A549 (cell line): ENCODE measurements at regions not wholly inside any gene's neighbourhood (a gene's known extent, or its start where the extent isn't known, plus 50 kb on each side); places are given as distances from the start of the nearest gene placed in this dataset.

Experiments used
- ATAC-seq, 2 experiments: fragments of 200-7000 bp in 1 of 2; fragments of >200 bp in 1 of 2; cut with Nextera tagmentation in 1 of 2; cut with Tn5 transposase in 1 of 2; 3 replicates each; pipeline versions ENCODE4 v1.8.0 to v1.9.1; 2018 to 2020; ENCODE audit warnings: mild to moderate bottlenecking in 1 of 2, moderate library complexity in 1 of 2
- CTCF ChIA-PET: fragments of 300-600 bp; sonication (Branson Sonifier 250); formaldehyde crosslinking; extraction: SDS; loops from one replicate; lab custom pipeline; 2021; ENCODE audit warnings: antibody characterized with exemption, inconsistent platforms; lab: Yijun Ruan, JAX
- POLR2A ChIA-PET: fragments of 350-600 bp; formaldehyde crosslinking; extraction: SDS; loops from one replicate; lab custom pipeline; 2021; ENCODE audit warnings: antibody characterized with exemption, inconsistent platforms; lab: Yijun Ruan, JAX
- DNase-seq, 2 experiments: peaks; one replicate each; pipeline versions ENCODE4 v3.0.0 to v3.0.0-alpha.2; 2011 to 2016; ENCODE audit warnings: low read depth in 1 of 2, low spot score in 1 of 2
- FAIRE-seq: peaks from 2 replicates; lab custom pipeline; 2011; peaks lifted over from hg19 to GRCh38; lab: Jason Lieb, UNC
- H3K27ac ChIP-seq, 2 experiments: fragments of >200 bp; sonication (Bioruptor Twin); formaldehyde crosslinking; 3 replicates each; pipeline ENCODE4 v1.5.1; 2016 to 2017
- H3K4me1 ChIP-seq: fragments of >200 bp; sonication (Bioruptor Twin); formaldehyde crosslinking; 3 replicates; pipeline ENCODE4 v1.6.1; 2016
- H3K4me2 ChIP-seq: fragments of >200 bp; sonication (Bioruptor Twin); formaldehyde crosslinking; 3 replicates; pipeline ENCODE4 v1.6.1; 2016
- H3K4me3 ChIP-seq: fragments of >200 bp; sonication (Bioruptor Twin); formaldehyde crosslinking; 3 replicates; pipeline ENCODE4 v1.5.1; 2016
- H3K9me3 ChIP-seq: fragments of >200 bp; sonication (Bioruptor Twin); formaldehyde crosslinking; 3 replicates; pipeline ENCODE4 v1.6.1; 2016
- BCL3 ChIP-seq: fragments of >200 bp; sonication (Bioruptor Twin); formaldehyde crosslinking; IDR thresholded peaks from 3 replicates; pipeline ENCODE4 v1.6.1; 2016
- BHLHE40 ChIP-seq: IDR thresholded peaks from 2 replicates; pipeline ENCODE4 v1.6.1; 2012; ENCODE audit warnings: low read depth, low read length, inconsistent platforms
- CBX8 ChIP-seq: fragments of 200-600 bp; sonication (generic); IDR thresholded peaks from 2 replicates; pipeline ENCODE4 v1.6.1; 2016
- CEBPB ChIP-seq, 2 experiments: fragments of >200 bp in 1 of 2; sonication (Bioruptor Twin) in 1 of 2; formaldehyde crosslinking in 1 of 2; IDR thresholded peaks; 2 replicates each; pipeline ENCODE4 v1.6.1; 2012 to 2016
- CTCF ChIP-seq: fragments of >200 bp; sonication (Bioruptor Twin); formaldehyde crosslinking; IDR thresholded peaks from 3 replicates; pipeline ENCODE4 v1.5.1; 2016
- EHF ChIP-seq: fragments of 250-450 bp; sonication (Bioruptor Pico); IDR thresholded peaks from 2 replicates; pipeline ENCODE4 v1.5.0; 2020; ENCODE audit warnings: mild to moderate bottlenecking
- EP300 ChIP-seq, 2 experiments: fragments of >200 bp; sonication (Bioruptor Twin); formaldehyde crosslinking; IDR thresholded peaks; 2 replicates in 1 of 2; 3 replicates in 1 of 2; pipeline ENCODE4 v1.6.1; 2016 to 2017
- HES2 ChIP-seq: fragments of >200 bp; sonication (Bioruptor Twin); formaldehyde crosslinking; IDR thresholded peaks from 2 replicates; pipeline ENCODE4 v1.6.1; 2016
- HOXB13 ChIP-seq: fragments of 250-450 bp; sonication (Bioruptor Pico); IDR thresholded peaks from 2 replicates; pipeline ENCODE4 v1.5.0; 2020; ENCODE audit warnings: low read depth, mild to moderate bottlenecking, moderate library complexity
- KDM5A ChIP-seq: fragments of 200-600 bp; sonication (generic); IDR thresholded peaks from 2 replicates; pipeline ENCODE4 v1.6.1; 2016; ENCODE audit warnings: antibody characterized with exemption, mild to moderate bottlenecking
- MAFK ChIP-seq: fragments of 450-650 bp; IDR thresholded peaks from 2 replicates; pipeline ENCODE4 v1.6.1; 2014; ENCODE audit not compliant: partially characterized antibody
- MAX ChIP-seq: IDR thresholded peaks from 2 replicates; pipeline ENCODE4 v1.6.1; 2012
- MAZ ChIP-seq: fragments of 150-350 bp; IDR thresholded peaks from 2 replicates; pipeline ENCODE4 v1.6.1; 2014; ENCODE audit warnings: antibody characterized with exemption, low read depth, low read length, borderline replicate concordance
- NFE2L2 ChIP-seq: fragments of 150-350 bp; conservative IDR thresholded peaks from 2 replicates; pipeline ENCODE4 v1.6.1; 2014; ENCODE audit warnings: low read length
- NPAS2 ChIP-seq: fragments of 250-450 bp; sonication (Bioruptor Pico); IDR thresholded peaks from 2 replicates; pipeline ENCODE4 v1.8.0; 2022; ENCODE audit warnings: mild to moderate bottlenecking, moderate library complexity, borderline replicate concordance
- PHF8 ChIP-seq: fragments of 200-600 bp; sonication (generic); IDR thresholded peaks from 2 replicates; pipeline ENCODE4 v1.6.1; 2016; ENCODE audit warnings: low read depth, mild to moderate bottlenecking, antibody characterized with exemption, moderate library complexity, borderline replicate concordance
- POLR2AphosphoS2 ChIP-seq: conservative IDR thresholded peaks from 2 replicates; pipeline ENCODE4 v1.6.1; 2012; ENCODE audit warnings: low read length, improper control_type of control experiment, inconsistent platforms
- RAD21 ChIP-seq, 2 experiments: fragments of >200 bp in 1 of 2; sonication (Bioruptor Twin) in 1 of 2; formaldehyde crosslinking in 1 of 2; IDR thresholded peaks in 1 of 2; conservative IDR thresholded peaks in 1 of 2; 2 replicates in 1 of 2; 3 replicates in 1 of 2; pipeline ENCODE4 v1.6.1; 2012 to 2018; ENCODE audit warnings: inconsistent platforms in 1 of 2
- RARB ChIP-seq: fragments of 250-450 bp; sonication (Bioruptor Pico); IDR thresholded peaks from 2 replicates; pipeline ENCODE4 v1.8.0; 2021; ENCODE audit warnings: mild to moderate bottlenecking, moderate library complexity
- RCOR1 ChIP-seq: fragments of 150-350 bp; IDR thresholded peaks from 2 replicates; pipeline ENCODE4 v1.6.1; 2014; ENCODE audit warnings: antibody characterized with exemption, low read length, low read depth
- SMC3 ChIP-seq: fragments of >200 bp; sonication (Bioruptor Twin); formaldehyde crosslinking; IDR thresholded peaks from 3 replicates; pipeline ENCODE4 v1.6.1; 2018; ENCODE audit warnings: inconsistent platforms
- SREBF2 ChIP-seq: fragments of 450-650 bp; IDR thresholded peaks from 2 replicates; pipeline ENCODE4 v1.6.1; 2014; ENCODE audit warnings: mild to moderate bottlenecking, moderate library complexity
- TP53 ChIP-seq: fragments of 250-450 bp; sonication (Bioruptor Pico); IDR thresholded peaks from 2 replicates; pipeline ENCODE4 v1.5.0; 2021; ENCODE audit warnings: mild to moderate bottlenecking, moderate library complexity
- USF2 ChIP-seq: fragments of 450-650 bp; IDR thresholded peaks from 2 replicates; pipeline ENCODE4 v1.6.1; 2014; ENCODE audit warnings: antibody characterized with exemption
- ZFP36 ChIP-seq: fragments of 450-650 bp; IDR thresholded peaks from 2 replicates; pipeline ENCODE4 v1.6.1; 2014; ENCODE audit warnings: borderline replicate concordance; ENCODE audit not compliant: partially characterized antibody
- WGBS: methylation state at CpG from one replicate; pipeline ENCODE4 v1.1.6; 2017; ENCODE audit errors: missing lambda C conversion rate; 5-methylcytosine and 5-hydroxymethylcytosine counted together

- ChIA-PET CTCF (no interaction called here), POLR2A (no interaction called here)
- no peak overlapping the region for H3K27ac ChIP-seq
- H3K4me2 ChIP-seq: no peak overlapping the region
- H3K9me3 ChIP-seq: no peaks in the 10 kb centered on the region
- ATAC-seq (no peak), FAIRE-seq (no peak), DNase-seq (no peak)
- H3K4me1 ChIP-seq: peaks cover 4% of the 10 kb centered on the region; the same call in 1 of the 3 replicates
- no peak for TF ChIP-seq SREBF2
- TF ChIP-seq POLR2AphosphoS2: no peak
- no peak for TF ChIP-seq RARB (CRISPR knock-in tag)
- no peak for TF ChIP-seq HES2
- TF ChIP-seq MAX: no peak
- no peak for TF ChIP-seq BHLHE40
- TF ChIP-seq NPAS2 (CRISPR knock-in tag): no peak
- no peak for TF ChIP-seq USF2
- no peak for TF ChIP-seq PHF8
- TF ChIP-seq EP300 (IDR thresholded peaks at IDR 0.05): no peak
- no peak for TF ChIP-seq EHF (CRISPR knock-in tag)
- TF ChIP-seq ZFP36: no peak
- TF ChIP-seq NFE2L2: no peak
- TF ChIP-seq BCL3: no peak
- WGBS: 69% methylated on average over 5 of the region's 5 CpGs
- no peak overlapping the region for H3K4me3 ChIP-seq
These were observed 291.9 kb upstream of the POU1F1 start for GRCh38 chr3:87568331-87568730.

GRCh38 chr3:87564438-87564837 lies 288.1 kb upstream of the POU1F1 start:
- ChIA-PET CTCF (no interaction called here), POLR2A (no interaction called here)
- no peak for FAIRE-seq
- no peak for ATAC-seq
- Histone ChIP-seq H3K4me1 (peaks cover 4% of the 10 kb centered on the region; the same call in 1 of the 3 replicates), H3K4me3 (no peak overlapping the region), H3K27ac (no peak overlapping the region), H3K4me2 (no peak overlapping the region; the same call in 1 of the 3 replicates), H3K9me3 (no peaks in the 10 kb centered on the region)
- TF ChIP-seq HOXB13 (CRISPR knock-in tag) (no peak), POLR2AphosphoS2 (no peak), KDM5A (no peak), EHF (CRISPR knock-in tag) (no peak), HES2 (no peak)
- 63% methylated on average over 1 of the region's 1 CpG for WGBS
- no peak for DNase-seq

GRCh38 chr3:87563712-87564111 lies 287.3 kb upstream of the POU1F1 start:
- POLR2A ChIA-PET: no interaction called here
- FAIRE-seq (peak; percentile 46), ATAC-seq (no peak), DNase-seq (peak in 1 of 2 experiments; percentile 35)
- peaks cover 4% of the 10 kb centered on the region; the same call in 1 of the 3 replicates for H3K4me1 ChIP-seq
- no peaks in the 10 kb centered on the region for H3K9me3 ChIP-seq
- CTCF ChIA-PET: no interaction called here
- TF ChIP-seq MAX: no peak
- TF ChIP-seq NPAS2 (CRISPR knock-in tag): no peak
- TF ChIP-seq RAD21 (conservative IDR thresholded peaks at IDR 0.05 in 1 of 2, IDR thresholded peaks at IDR 0.05 in 1 of 2): no peak
- no peak for TF ChIP-seq ZFP36
- no peak for TF ChIP-seq BCL3
- no peak for TF ChIP-seq TP53
- no peak for TF ChIP-seq CEBPB (IDR thresholded peaks at IDR 0.05)
- no peak for TF ChIP-seq MAZ
- no peak for TF ChIP-seq MAFK
- no peak for TF ChIP-seq CBX8
- TF ChIP-seq USF2: no peak
- no peak for TF ChIP-seq POLR2AphosphoS2
- TF ChIP-seq CTCF: no peak
- no peak for TF ChIP-seq RARB (CRISPR knock-in tag)
- no peak for TF ChIP-seq RCOR1
- TF ChIP-seq SMC3: no peak
- TF ChIP-seq KDM5A: no peak
- H3K4me2 ChIP-seq: peak overlapping the region; percentile 44
- WGBS: 19% methylated on average over 4 of the region's 4 CpGs
- H3K27ac ChIP-seq: no peak overlapping the region
- no peak overlapping the region for H3K4me3 ChIP-seq
